IMR-90 (cell line): ENCODE measurements at regions not wholly inside any gene's neighbourhood (a gene's known extent, or its start where the extent isn't known, plus 50 kb on each side); places are given as distances from the start of the nearest gene placed in this dataset.

ENCODE experiments used
- ATAC-seq: fragments of 200-7000 bp; cut with Tn5 transposase; 2 replicates; pipeline ENCODE4 v1.9.1; 2020; ENCODE audit warnings: low read depth, mild to moderate bottlenecking, moderate library complexity
- BruUV-seq: library from RNA; stranded (reverse); fragments of 400-500 nt; replicated peaks from 2 replicates; lab custom pipeline; 2021; lab: Mats Ljungman, UMichigan
- CTCF ChIA-PET: fragments of 300-600 bp; formaldehyde crosslinking; extraction: SDS; loops from one replicate; lab custom pipeline; 2021; ENCODE audit warnings: antibody characterized with exemption; lab: Yijun Ruan, JAX
- POLR2A ChIA-PET: fragments of 300-600 bp; sonication (Branson Sonifier 250); formaldehyde crosslinking; loops from one replicate; lab custom pipeline; 2022; ENCODE audit warnings: antibody characterized with exemption; ENCODE audit not compliant: unreplicated experiment; lab: Charles Lee
- DNase-seq: peaks from one replicate; pipeline ENCODE4 v3.0.0; 2013
- H2AFZ ChIP-seq: replicated peaks from 2 replicates; pipeline ENCODE3; 2013; ENCODE audit warnings: low read length, mild to moderate bottlenecking; ENCODE audit not compliant: poor library complexity
- H2AK5ac ChIP-seq: 2 replicates; pipeline ENCODE4 v1.6.1; 2013; ENCODE audit warnings: low read depth, low read length, inconsistent platforms
- H2AK9ac ChIP-seq: replicated peaks from 2 replicates; pipeline ENCODE3; 2013; ENCODE audit warnings: mild to moderate bottlenecking, low read depth, low read length, moderate library complexity; ENCODE audit not compliant: poor library complexity
- H2BK120ac ChIP-seq: 2 replicates; pipeline ENCODE4 v1.6.1; 2013; ENCODE audit warnings: low read depth, low read length, inconsistent platforms
- H2BK15ac ChIP-seq: 3 replicates; pipeline ENCODE4 v1.6.1; 2013; ENCODE audit warnings: low read depth, low read length, inconsistent platforms
- H2BK20ac ChIP-seq: 2 replicates; pipeline ENCODE4 v1.6.1; 2013; ENCODE audit warnings: low read depth, mild to moderate bottlenecking, inconsistent platforms, low read length, moderate library complexity
- H2BK5ac ChIP-seq: 2 replicates; pipeline ENCODE4 v1.6.1; 2013; ENCODE audit warnings: mild to moderate bottlenecking, low read depth, low read length, inconsistent platforms; ENCODE audit not compliant: poor library complexity, severe bottlenecking
- H3K14ac ChIP-seq: replicated peaks from 2 replicates; pipeline ENCODE4 v1.6.1; 2013; ENCODE audit warnings: low read depth, low read length, inconsistent platforms
- H3K18ac ChIP-seq: 2 replicates; pipeline ENCODE4 v1.6.1; 2013; ENCODE audit warnings: low read depth, low read length, control low read depth
- H3K23ac ChIP-seq: 2 replicates; pipeline ENCODE4 v1.6.1; 2013; ENCODE audit warnings: low read depth, low read length, inconsistent platforms
- H3K27ac ChIP-seq: 2 replicates; pipeline ENCODE4 v1.5.1; 2013; ENCODE audit warnings: mild to moderate bottlenecking, control low read depth, low read length; ENCODE audit not compliant: insufficient read depth
- H3K27me3 ChIP-seq: 2 replicates; pipeline ENCODE4 v1.6.1; 2013; ENCODE audit warnings: low read length; ENCODE audit not compliant: control insufficient read depth, insufficient read depth
- H3K36me3 ChIP-seq: 2 replicates; pipeline ENCODE4 v1.6.1; 2013; ENCODE audit warnings: low read length, mixed read lengths; ENCODE audit not compliant: control insufficient read depth, insufficient read depth
- H3K4ac ChIP-seq: 2 replicates; pipeline ENCODE4 v1.6.1; 2013; ENCODE audit warnings: low read depth, low read length, inconsistent platforms
- H3K4me1 ChIP-seq: 2 replicates; pipeline ENCODE4 v1.6.1; 2013; ENCODE audit warnings: low read length, mixed read lengths; ENCODE audit not compliant: control insufficient read depth, insufficient read depth
- H3K4me2 ChIP-seq: 2 replicates; pipeline ENCODE4 v1.6.1; 2013; ENCODE audit warnings: low read depth, mild to moderate bottlenecking, control low read depth, low read length, moderate library complexity
- H3K4me3 ChIP-seq: 2 replicates; pipeline ENCODE4 v1.5.1; 2013; ENCODE audit warnings: low read depth, mild to moderate bottlenecking, control low read depth, low read length, moderate library complexity; ENCODE audit not compliant: insufficient read depth
- H3K56ac ChIP-seq: 2 replicates; pipeline ENCODE4 v1.6.1; 2013; ENCODE audit warnings: low read length, inconsistent platforms; ENCODE audit not compliant: insufficient read depth; ENCODE audit errors: extremely low read depth
- H3K79me1 ChIP-seq, 2 experiments: 2 replicates each; pipeline ENCODE4 v1.6.1; 2013; ENCODE audit warnings: low read length in 2 of 2, inconsistent platforms in 1 of 2, low read depth in 1 of 2
- H3K9ac ChIP-seq: 2 replicates; pipeline ENCODE4 v1.6.1; 2013; ENCODE audit warnings: low read depth, low read length, control low read depth
- H3K9me1 ChIP-seq: 2 replicates; pipeline ENCODE4 v1.6.1; 2013; ENCODE audit warnings: low read length, inconsistent platforms; ENCODE audit not compliant: insufficient read depth
- H3K9me3 ChIP-seq: 2 replicates; pipeline ENCODE4 v1.6.1; 2013; ENCODE audit warnings: low read length; ENCODE audit not compliant: control insufficient read depth, insufficient read depth
- H4K20me1 ChIP-seq: 2 replicates; pipeline ENCODE4 v1.6.1; 2013; ENCODE audit warnings: low read length, inconsistent platforms; ENCODE audit not compliant: insufficient read depth
- H4K5ac ChIP-seq: 2 replicates; pipeline ENCODE4 v1.6.1; 2013; ENCODE audit warnings: mild to moderate bottlenecking, low read depth, low read length, control low read depth
- H4K8ac ChIP-seq, 2 experiments: 2 replicates each; pipeline ENCODE4 v1.6.1; 2013; ENCODE audit warnings: low read depth in 2 of 2, low read length in 2 of 2, control low read depth in 1 of 2, inconsistent platforms in 1 of 2
- H4K91ac ChIP-seq: 2 replicates; pipeline ENCODE4 v1.6.1; 2013; ENCODE audit warnings: low read depth, low read length, inconsistent platforms; ENCODE audit not compliant: insufficient read depth
- BHLHE40 ChIP-seq: fragments of 150-350 bp; IDR thresholded peaks from 2 replicates; pipeline ENCODE4 v1.6.1; 2016; ENCODE audit warnings: mild to moderate bottlenecking, low read depth, low read length
- CEBPB ChIP-seq: IDR thresholded peaks from 2 replicates; pipeline ENCODE4 v1.6.1; 2012; ENCODE audit warnings: low read depth, low read length, improper control_type of control experiment
- CHD1 ChIP-seq: IDR thresholded peaks from 2 replicates; pipeline ENCODE4 v1.6.1; 2012; ENCODE audit warnings: low read depth, low read length, improper control_type of control experiment
- FOS ChIP-seq: fragments of 150-350 bp; IDR thresholded peaks from 2 replicates; pipeline ENCODE4 v1.6.1; 2016; ENCODE audit warnings: low read depth, low read length
- MAFK ChIP-seq: IDR thresholded peaks from 2 replicates; pipeline ENCODE4 v1.6.1; 2012; ENCODE audit warnings: low read depth, low read length, improper control_type of control experiment
- MXI1 ChIP-seq: IDR thresholded peaks from 2 replicates; pipeline ENCODE4 v1.6.1; 2012; ENCODE audit warnings: low read depth, mild to moderate bottlenecking, low read length, moderate library complexity, borderline replicate concordance
- NFE2L2 ChIP-seq: fragments of 150-350 bp; IDR thresholded peaks from 2 replicates; pipeline ENCODE4 v1.6.1; 2016; ENCODE audit warnings: low read depth, mild to moderate bottlenecking, low read length
- POLR2A ChIP-seq: IDR thresholded peaks from 2 replicates; pipeline ENCODE4 v1.6.1; 2012; ENCODE audit warnings: mild to moderate bottlenecking, low read depth, low read length
- RAD21 ChIP-seq: IDR thresholded peaks from 2 replicates; pipeline ENCODE4 v1.6.1; 2012; ENCODE audit warnings: low read length, improper control_type of control experiment
- RCOR1 ChIP-seq: IDR thresholded peaks from 2 replicates; pipeline ENCODE4 v1.6.1; 2012; ENCODE audit warnings: mild to moderate bottlenecking, low read length, improper control_type of control experiment; ENCODE audit not compliant: insufficient replicate concordance
- RFX5 ChIP-seq: IDR thresholded peaks from 2 replicates; pipeline ENCODE4 v1.8.0; 2012; ENCODE audit warnings: low read depth, mild to moderate bottlenecking, low read length, moderate library complexity
- WGBS, 2 experiments: methylation state at CpG; one replicate each; pipeline versions ENCODE4 v1.1.5 to v1.1.7; 2013; ENCODE audit warnings: missing lambda C conversion rate in 2 of 2; ENCODE audit not compliant: insufficient read length in 1 of 2; ENCODE audit errors: extremely low coverage in 2 of 2; 5-methylcytosine and 5-hydroxymethylcytosine counted together
- dilution Hi-C: fragments of 300-500 bp; cut with HindIII; formaldehyde crosslinking; loops from one replicate; pipeline ENCODE4 v1.14.3; 2018; ENCODE audit warnings: low sequenced_read_pairs; ENCODE audit not compliant: unreplicated experiment
- in situ Hi-C: fragments of 300-500 bp; cut with MboI; formaldehyde crosslinking; loops from 3 replicates; pipeline ENCODE4 v1.14.3; 2019; ENCODE audit warnings: low sequenced_read_pairs, inconsistent platforms, mixed read lengths
- intact Hi-C: fragments of 100-400 bp; cut with micrococcal nuclease; formaldehyde crosslinking; loops from 2 replicates; pipeline ENCODE4 v1.10.0; 2022
- TF ChIP-seq, protein P1 (sequence below): fragments of 150-350 bp; IDR thresholded peaks from 2 replicates; pipeline ENCODE4 v1.6.1; 2017; ENCODE audit warnings: mild to moderate bottlenecking, antibody characterized with exemption, low read length, low read depth
- TF ChIP-seq, protein P2 (sequence below): conservative IDR thresholded peaks from 2 replicates; pipeline ENCODE4 v1.5.1; 2012; ENCODE audit warnings: mild to moderate bottlenecking, low read depth, low read length, improper control_type of control experiment
- TF ChIP-seq, protein P3 (sequence below): fragments of 150-350 bp; IDR thresholded peaks from 2 replicates; pipeline ENCODE4 v1.6.1; 2016; ENCODE audit warnings: low read depth, mild to moderate bottlenecking, low read length, moderate library complexity, borderline replicate concordance

DNA sequence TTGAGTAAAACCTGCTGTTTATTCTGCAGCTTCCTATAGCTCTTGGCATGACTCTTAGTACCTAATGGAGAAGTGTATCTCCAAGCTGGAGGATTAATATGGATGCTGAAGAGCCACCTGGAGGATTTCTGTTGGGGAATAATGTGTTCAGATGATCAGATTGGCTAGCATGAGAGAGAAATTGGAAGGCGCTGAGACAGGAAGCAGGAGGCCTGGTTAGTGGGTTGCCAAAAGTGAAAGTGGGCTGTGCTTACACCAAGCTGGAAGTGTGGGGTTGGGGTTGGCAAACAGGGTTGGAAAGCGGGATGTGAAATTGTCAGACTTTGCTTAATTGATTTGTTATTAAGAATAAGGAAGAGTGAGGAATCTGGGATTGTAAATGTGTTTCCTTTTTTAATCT lies 111.8 kb upstream of the PLPP4 start:
- ChIA-PET POLR2A (no interaction called here), CTCF (no interaction called here)
- no TSS peak for BruUV-seq
- no peak for TF ChIP-seq BHLHE40
- TF ChIP-seq CHD1 = no peak
- TF ChIP-seq RFX5 = no peak
- TF ChIP-seq, protein P1, sequence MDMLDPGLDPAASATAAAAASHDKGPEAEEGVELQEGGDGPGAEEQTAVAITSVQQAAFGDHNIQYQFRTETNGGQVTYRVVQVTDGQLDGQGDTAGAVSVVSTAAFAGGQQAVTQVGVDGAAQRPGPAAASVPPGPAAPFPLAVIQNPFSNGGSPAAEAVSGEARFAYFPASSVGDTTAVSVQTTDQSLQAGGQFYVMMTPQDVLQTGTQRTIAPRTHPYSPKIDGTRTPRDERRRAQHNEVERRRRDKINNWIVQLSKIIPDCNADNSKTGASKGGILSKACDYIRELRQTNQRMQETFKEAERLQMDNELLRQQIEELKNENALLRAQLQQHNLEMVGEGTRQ = no peak
- no peak for TF ChIP-seq RCOR1
- no peak for TF ChIP-seq MAFK
- TF ChIP-seq, protein P2, sequence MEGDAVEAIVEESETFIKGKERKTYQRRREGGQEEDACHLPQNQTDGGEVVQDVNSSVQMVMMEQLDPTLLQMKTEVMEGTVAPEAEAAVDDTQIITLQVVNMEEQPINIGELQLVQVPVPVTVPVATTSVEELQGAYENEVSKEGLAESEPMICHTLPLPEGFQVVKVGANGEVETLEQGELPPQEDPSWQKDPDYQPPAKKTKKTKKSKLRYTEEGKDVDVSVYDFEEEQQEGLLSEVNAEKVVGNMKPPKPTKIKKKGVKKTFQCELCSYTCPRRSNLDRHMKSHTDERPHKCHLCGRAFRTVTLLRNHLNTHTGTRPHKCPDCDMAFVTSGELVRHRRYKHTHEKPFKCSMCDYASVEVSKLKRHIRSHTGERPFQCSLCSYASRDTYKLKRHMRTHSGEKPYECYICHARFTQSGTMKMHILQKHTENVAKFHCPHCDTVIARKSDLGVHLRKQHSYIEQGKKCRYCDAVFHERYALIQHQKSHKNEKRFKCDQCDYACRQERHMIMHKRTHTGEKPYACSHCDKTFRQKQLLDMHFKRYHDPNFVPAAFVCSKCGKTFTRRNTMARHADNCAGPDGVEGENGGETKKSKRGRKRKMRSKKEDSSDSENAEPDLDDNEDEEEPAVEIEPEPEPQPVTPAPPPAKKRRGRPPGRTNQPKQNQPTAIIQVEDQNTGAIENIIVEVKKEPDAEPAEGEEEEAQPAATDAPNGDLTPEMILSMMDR = no peak
- TF ChIP-seq CEBPB = no peak
- TF ChIP-seq RAD21 = no peak
- no peak for TF ChIP-seq POLR2A
- TF ChIP-seq FOS = no peak
- no peak for TF ChIP-seq NFE2L2
- TF ChIP-seq, protein P3, sequence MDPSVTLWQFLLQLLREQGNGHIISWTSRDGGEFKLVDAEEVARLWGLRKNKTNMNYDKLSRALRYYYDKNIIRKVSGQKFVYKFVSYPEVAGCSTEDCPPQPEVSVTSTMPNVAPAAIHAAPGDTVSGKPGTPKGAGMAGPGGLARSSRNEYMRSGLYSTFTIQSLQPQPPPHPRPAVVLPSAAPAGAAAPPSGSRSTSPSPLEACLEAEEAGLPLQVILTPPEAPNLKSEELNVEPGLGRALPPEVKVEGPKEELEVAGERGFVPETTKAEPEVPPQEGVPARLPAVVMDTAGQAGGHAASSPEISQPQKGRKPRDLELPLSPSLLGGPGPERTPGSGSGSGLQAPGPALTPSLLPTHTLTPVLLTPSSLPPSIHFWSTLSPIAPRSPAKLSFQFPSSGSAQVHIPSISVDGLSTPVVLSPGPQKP = no peak
- TF ChIP-seq MXI1 = no peak
- Histone ChIP-seq H3K27me3 (no peaks in the 10 kb centered on the region), H4K91ac (no peak overlapping the region), H4K20me1 (no peaks in the 10 kb centered on the region), H2AK5ac (no peak overlapping the region), H3K79me1 (no peaks in the 10 kb centered on the region), H3K9me3 (peaks cover 13% of the 10 kb centered on the region), H4K8ac (no peak overlapping the region), H3K18ac (no peak overlapping the region), H3K14ac (no peak overlapping the region), H3K36me3 (no peaks in the 10 kb centered on the region), H2AK9ac (no peak overlapping the region), H3K9ac (no peak overlapping the region), H2BK15ac (no peak overlapping the region), H3K4me1 (no peaks in the 10 kb centered on the region), H3K56ac (no peak overlapping the region), H2BK20ac (no peak overlapping the region), H3K9me1 (no peaks in the 10 kb centered on the region), H2AFZ (no peak overlapping the region), H3K27ac (no peak overlapping the region), H3K4ac (no peak overlapping the region), H4K5ac (no peak overlapping the region), H2BK120ac (no peak overlapping the region), H3K4me2 (no peak overlapping the region), H3K4me3 (no peak overlapping the region), H3K23ac (no peak overlapping the region), H2BK5ac (no peak overlapping the region)
- WGBS, 2 experiments = 50 to 100% methylated on average over 1 to 2 of the region's 2 CpGs
- in situ Hi-C loops = no loop called here
- no peak for ATAC-seq
- DNase-seq = no peak
- intact Hi-C loops = no loop called here
- dilution Hi-C loops = no loop called here
